ENCODE measurements at regions not wholly inside any gene's neighbourhood (a gene's known extent, or its start where the extent isn't known, plus 50 kb on each side); places are given as distances from the start of the nearest gene placed in this dataset.

GRCh38 chr9:86822006-86822801 is 125.1 kb downstream of the GAS1 start:
- Histone ChIP-seq H3K27me3 (ENCODE audit: insufficient read depth, low read depth) (no peaks in the 10 kb centered on the region), H3K4me1 (replicated peaks; ENCODE audit: insufficient read depth) (no peaks in the 10 kb centered on the region), H4K20me1 (ENCODE audit: insufficient read depth) (no peaks in the 10 kb centered on the region), H3F3A (ENCODE audit: insufficient read depth, low read depth) (no peaks in the 10 kb centered on the region), H3K9me3 (ENCODE audit: insufficient read depth, low read depth) (no peaks in the 10 kb centered on the region), H3K36me3 (ENCODE audit: low read depth) (no peaks in the 10 kb centered on the region), H3K4me2 (no peak overlapping the region), H3K79me2 (ENCODE audit: low read depth) (no peaks in the 10 kb centered on the region), H3K9me2 (ENCODE audit: insufficient read depth) (no peaks in the 10 kb centered on the region), H3K4me3 (no peak overlapping the region), H2AFZ (no peak overlapping the region), H3K27ac (no peak overlapping the region)
- POLR2A ChIA-PET (ENCODE audit: unreplicated experiment), result no interaction called here
- intact Hi-C loops (cut with micrococcal nuclease; ENCODE audit: unreplicated experiment), result no loop called here
- TF ChIP-seq EZH2 (IDR thresholded peaks at IDR 0.05; ENCODE audit: low read depth), result no peak
- TF ChIP-seq, protein P1, sequence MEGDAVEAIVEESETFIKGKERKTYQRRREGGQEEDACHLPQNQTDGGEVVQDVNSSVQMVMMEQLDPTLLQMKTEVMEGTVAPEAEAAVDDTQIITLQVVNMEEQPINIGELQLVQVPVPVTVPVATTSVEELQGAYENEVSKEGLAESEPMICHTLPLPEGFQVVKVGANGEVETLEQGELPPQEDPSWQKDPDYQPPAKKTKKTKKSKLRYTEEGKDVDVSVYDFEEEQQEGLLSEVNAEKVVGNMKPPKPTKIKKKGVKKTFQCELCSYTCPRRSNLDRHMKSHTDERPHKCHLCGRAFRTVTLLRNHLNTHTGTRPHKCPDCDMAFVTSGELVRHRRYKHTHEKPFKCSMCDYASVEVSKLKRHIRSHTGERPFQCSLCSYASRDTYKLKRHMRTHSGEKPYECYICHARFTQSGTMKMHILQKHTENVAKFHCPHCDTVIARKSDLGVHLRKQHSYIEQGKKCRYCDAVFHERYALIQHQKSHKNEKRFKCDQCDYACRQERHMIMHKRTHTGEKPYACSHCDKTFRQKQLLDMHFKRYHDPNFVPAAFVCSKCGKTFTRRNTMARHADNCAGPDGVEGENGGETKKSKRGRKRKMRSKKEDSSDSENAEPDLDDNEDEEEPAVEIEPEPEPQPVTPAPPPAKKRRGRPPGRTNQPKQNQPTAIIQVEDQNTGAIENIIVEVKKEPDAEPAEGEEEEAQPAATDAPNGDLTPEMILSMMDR (conservative IDR thresholded peaks at IDR 0.05), result no peak
- no TSS peak for BruUV-seq (replicated peaks)
- no peak for DNase-seq
- CTCF ChIA-PET, result no interaction called here

DNA sequence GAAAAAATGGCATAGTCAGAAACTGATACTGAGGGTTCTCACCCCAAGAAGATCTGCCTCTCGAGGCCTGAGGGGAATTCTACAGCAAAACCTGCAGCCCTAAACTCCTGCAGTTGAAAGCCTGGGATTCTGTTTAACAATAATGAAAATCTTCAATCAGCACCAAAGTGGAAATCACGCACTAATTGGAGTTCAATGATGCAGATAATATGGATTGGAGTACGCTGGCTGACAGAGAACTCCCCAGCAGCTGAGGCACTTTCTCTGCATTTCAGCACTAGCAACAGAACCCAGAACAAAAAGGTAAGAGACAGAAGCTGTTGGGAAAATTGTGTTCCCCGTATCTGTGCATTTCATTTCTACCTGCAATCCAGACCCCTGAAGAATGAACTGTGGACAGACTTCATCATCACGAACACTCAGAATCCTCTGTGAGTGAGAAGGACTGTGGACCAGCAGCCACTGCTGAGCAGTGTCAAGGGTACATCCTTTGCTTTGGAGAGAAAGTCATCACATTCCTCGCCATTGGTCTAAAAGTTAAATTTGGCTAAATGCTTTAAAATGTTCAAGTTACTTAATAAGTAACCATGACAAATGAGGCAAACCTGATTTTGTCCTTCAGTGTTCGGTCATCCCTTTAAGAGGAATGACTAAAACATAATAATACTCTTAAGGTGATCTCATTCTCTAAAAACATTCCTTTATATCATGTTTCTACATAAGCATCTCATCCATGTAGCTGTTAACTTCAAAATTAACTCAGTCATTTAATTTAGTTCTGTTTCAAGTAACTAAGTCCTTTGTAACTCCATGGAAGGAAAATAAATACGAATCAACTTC is 126.1 kb downstream of the GAS1 start:
- H3K27ac ChIP-seq, result no peak overlapping the region
- no peaks in the 10 kb centered on the region for H3K79me2 ChIP-seq (ENCODE audit: low read depth)
- no peak overlapping the region for H3K4me3 ChIP-seq
- no peaks in the 10 kb centered on the region for H3K36me3 ChIP-seq (ENCODE audit: low read depth)
- H3K4me2 ChIP-seq, result no peak overlapping the region
- ChIA-PET CTCF (no interaction called here), POLR2A (ENCODE audit: unreplicated experiment) (no interaction called here)
- TF ChIP-seq EZH2 (IDR thresholded peaks at IDR 0.05; ENCODE audit: low read depth), result no peak
- TF ChIP-seq, protein P1 (conservative IDR thresholded peaks at IDR 0.05), result no peak
- intact Hi-C loops (cut with micrococcal nuclease; ENCODE audit: unreplicated experiment), result no loop called here
- H3K27me3 ChIP-seq (ENCODE audit: insufficient read depth, low read depth), result no peaks in the 10 kb centered on the region
- DNase-seq, result no peak
- no peaks in the 10 kb centered on the region for H3F3A ChIP-seq (ENCODE audit: insufficient read depth, low read depth)
- BruUV-seq (replicated peaks), result no TSS peak
- no peaks in the 10 kb centered on the region for H4K20me1 ChIP-seq (ENCODE audit: insufficient read depth)
- H2AFZ ChIP-seq, result no peak overlapping the region
- H3K9me3 ChIP-seq (ENCODE audit: insufficient read depth, low read depth), result no peaks in the 10 kb centered on the region
- H3K4me1 ChIP-seq (replicated peaks; ENCODE audit: insufficient read depth), result no peaks in the 10 kb centered on the region
- H3K9me2 ChIP-seq (ENCODE audit: insufficient read depth), result no peaks in the 10 kb centered on the region

- ChIA-PET CTCF (no interaction called here), POLR2A (ENCODE audit: unreplicated experiment) (no interaction called here)
- Histone ChIP-seq H3K79me2 (ENCODE audit: low read depth) (no peaks in the 10 kb centered on the region), H3K4me3 (no peak overlapping the region), H3K4me2 (no peak overlapping the region), H3F3A (ENCODE audit: insufficient read depth, low read depth) (no peaks in the 10 kb centered on the region), H3K36me3 (ENCODE audit: low read depth) (no peaks in the 10 kb centered on the region), H2AFZ (no peak overlapping the region), H3K27ac (no peak overlapping the region), H3K9me2 (ENCODE audit: insufficient read depth) (no peaks in the 10 kb centered on the region), H3K27me3 (ENCODE audit: insufficient read depth, low read depth) (no peaks in the 10 kb centered on the region), H4K20me1 (ENCODE audit: insufficient read depth) (no peaks in the 10 kb centered on the region), H3K9me3 (ENCODE audit: insufficient read depth, low read depth) (no peaks in the 10 kb centered on the region), H3K4me1 (replicated peaks; ENCODE audit: insufficient read depth) (no peaks in the 10 kb centered on the region)
- intact Hi-C loops (cut with micrococcal nuclease; ENCODE audit: unreplicated experiment), result no loop called here
- TF ChIP-seq, protein P1 (conservative IDR thresholded peaks at IDR 0.05), result no peak
- BruUV-seq (replicated peaks), result no TSS peak
- DNase-seq, result no peak
These were observed 127.8 kb downstream of the GAS1 start for GRCh38 chr9:86819552-86819951.

Data from PC-9 (cell line).